ENCODE measurements at regions not wholly inside any gene's neighbourhood (a gene's known extent, or its start where the extent isn't known, plus 50 kb on each side); places are given as distances from the start of the nearest gene placed in this dataset.

- TF ChIP-seq FOS (IDR thresholded peaks at IDR 0.05; ENCODE audit: borderline replicate concordance, extremely low read depth, insufficient read length): no peak
- 0 out of 2 replicates have a peak, but pooled peaks have one; percentile 36 for TF ChIP-seq SMARCA5 (IDR thresholded peaks at IDR 0.05)
- no peak for TF ChIP-seq ZBTB4 (CRISPR knock-in tag; IDR thresholded peaks at IDR 0.05)
- TF ChIP-seq SP1 (IDR thresholded peaks at IDR 0.05; ENCODE audit: low read depth, low read length): no peak
- TF ChIP-seq MAX (IDR thresholded peaks at IDR 0.05; ENCODE audit: low read depth, low read length): no peak
- TF ChIP-seq NFIC (IDR thresholded peaks at IDR 0.05; ENCODE audit: low read depth, low read length): no peak
- peak; percentile 18 for TF ChIP-seq RELA (IDR thresholded peaks at IDR 0.05; ENCODE audit: borderline replicate concordance, partially characterized antibody)
- no peak for TF ChIP-seq MEF2A (IDR thresholded peaks at IDR 0.05; ENCODE audit: insufficient read depth, low read depth, low read length)
- TF ChIP-seq ZNF207 (IDR thresholded peaks at IDR 0.05; ENCODE audit: borderline replicate concordance): no peak
- TF ChIP-seq LARP7 (IDR thresholded peaks at IDR 0.05): no peak
- TF ChIP-seq RFX5 (IDR thresholded peaks at IDR 0.05; ENCODE audit: low read depth, low read length): no peak
- TF ChIP-seq ZBTB11 (CRISPR knock-in tag; IDR thresholded peaks at IDR 0.05): no peak
- TF ChIP-seq RB1 (IDR thresholded peaks at IDR 0.05; ENCODE audit: borderline replicate concordance): no peak
- TF ChIP-seq NR2F1 (conservative IDR thresholded peaks at IDR 0.05): peak; percentile 61
- no peak for TF ChIP-seq MXI1 (IDR thresholded peaks at IDR 0.05; ENCODE audit: low read depth, low read length)
- TF ChIP-seq ESRRA (IDR thresholded peaks at IDR 0.05; ENCODE audit: low read length): no peak
- TF ChIP-seq ZNF384 (IDR thresholded peaks at IDR 0.05; ENCODE audit: borderline replicate concordance, low read depth, low read length): no peak
- no peak for TF ChIP-seq CBX5 (IDR thresholded peaks at IDR 0.05; ENCODE audit: low read depth)
- TF ChIP-seq ASH2L (IDR thresholded peaks at IDR 0.05; ENCODE audit: borderline replicate concordance, low read depth): no peak
- TF ChIP-seq JUND (IDR thresholded peaks at IDR 0.05; ENCODE audit: low read depth, low read length): no peak
These were observed 79.0 kb upstream of the PRNP start (continued) for GRCh38 chr20:4607287-4607713.

Data from GM12878 (cell line).